ENCODE measurements at regions not wholly inside any gene's neighbourhood (a gene's known extent, or its start where the extent isn't known, plus 50 kb on each side); places are given as distances from the start of the nearest gene placed in this dataset.
"Not testable (repeated sequence)": the region's sequence is repeated elsewhere in the genome, so short reads cannot be mapped to it uniquely, and the experiment has no call there.

DNA sequence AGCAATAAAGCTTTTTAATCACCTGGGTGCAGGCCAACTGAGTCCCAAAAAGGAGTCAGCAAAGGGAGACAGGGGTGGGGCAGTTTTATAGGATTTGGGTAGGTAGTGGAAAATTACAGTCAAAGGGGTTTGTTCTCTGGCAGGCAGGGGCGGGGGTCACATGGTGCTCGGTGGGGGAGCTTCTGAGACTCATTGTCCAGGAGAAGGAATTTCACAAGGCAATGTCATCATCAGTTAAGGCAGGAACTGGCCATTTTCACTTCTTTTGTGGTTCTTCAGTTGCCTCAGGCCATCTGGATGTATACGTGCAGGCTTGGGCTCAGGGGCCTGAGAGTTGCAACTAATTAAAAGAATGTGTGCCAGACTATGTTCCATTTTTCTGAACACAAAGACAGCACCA is 147.5 kb upstream of the SCN7A start:
- not testable (repeated sequence) for DNase-seq (ENCODE audit: low spot score)

DNA sequence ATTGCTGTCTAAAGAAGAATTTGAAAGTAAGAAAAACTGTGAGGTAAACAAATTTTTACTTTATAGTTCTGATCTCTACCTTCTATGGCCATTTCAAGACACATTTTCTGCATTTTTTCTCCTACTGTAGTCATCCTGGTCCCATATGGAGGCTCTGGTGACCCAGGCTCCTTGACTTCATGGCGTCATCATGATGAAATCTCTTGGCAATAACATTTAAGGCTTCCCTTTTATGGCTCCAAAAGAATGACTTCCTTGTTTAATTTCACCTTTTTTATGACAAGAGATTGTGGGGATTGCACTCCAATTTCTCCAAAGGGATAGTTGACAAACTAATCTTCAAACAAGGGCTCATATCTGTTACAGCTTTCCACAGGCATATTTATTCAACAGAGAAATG is 143.0 kb upstream of the SCN7A start:
- DNase-seq (ENCODE audit: low spot score), result no peak

DNA sequence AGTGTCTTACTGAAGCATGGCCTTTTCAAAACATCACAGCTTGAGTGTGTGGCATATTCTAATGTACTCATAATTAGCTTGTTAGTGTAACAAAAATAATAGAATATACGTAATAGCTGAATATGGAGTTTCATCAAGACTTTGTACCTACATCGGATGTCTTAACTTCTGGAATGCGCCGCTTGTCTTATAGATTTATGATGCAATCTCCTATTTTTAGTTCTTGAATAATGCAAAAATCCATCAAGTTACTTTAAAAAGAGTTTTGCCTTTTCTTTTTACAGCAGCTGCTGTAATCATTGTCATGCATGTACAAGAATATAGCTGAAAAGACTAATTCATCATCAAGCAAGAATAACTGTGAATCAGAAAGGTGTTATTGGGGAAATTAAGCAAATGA is 140.7 kb upstream of the SCN7A start:
- no peak for DNase-seq (ENCODE audit: low spot score)

DNA sequence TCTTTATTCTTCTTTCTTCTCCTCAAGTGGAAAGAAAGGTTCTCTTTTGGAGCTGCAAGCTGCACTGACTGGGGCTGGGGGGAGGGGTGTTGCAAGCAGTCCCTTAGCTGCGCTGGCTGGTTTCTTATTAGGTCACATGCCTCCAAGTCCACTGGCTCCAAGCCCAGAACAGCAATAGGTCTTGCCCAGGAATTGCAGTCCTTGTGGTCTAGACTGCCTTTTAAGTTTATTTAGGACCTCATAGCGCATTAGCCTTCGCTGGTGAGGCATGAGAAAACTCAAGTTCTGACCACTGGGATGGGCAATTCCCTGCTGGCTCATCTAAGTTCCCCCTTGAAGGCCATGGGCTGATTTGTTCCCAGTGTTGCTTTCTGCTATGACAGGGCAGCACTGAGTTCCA is 138.6 kb upstream of the SCN7A start:
- DNase-seq (ENCODE audit: low spot score), result no peak

DNA sequence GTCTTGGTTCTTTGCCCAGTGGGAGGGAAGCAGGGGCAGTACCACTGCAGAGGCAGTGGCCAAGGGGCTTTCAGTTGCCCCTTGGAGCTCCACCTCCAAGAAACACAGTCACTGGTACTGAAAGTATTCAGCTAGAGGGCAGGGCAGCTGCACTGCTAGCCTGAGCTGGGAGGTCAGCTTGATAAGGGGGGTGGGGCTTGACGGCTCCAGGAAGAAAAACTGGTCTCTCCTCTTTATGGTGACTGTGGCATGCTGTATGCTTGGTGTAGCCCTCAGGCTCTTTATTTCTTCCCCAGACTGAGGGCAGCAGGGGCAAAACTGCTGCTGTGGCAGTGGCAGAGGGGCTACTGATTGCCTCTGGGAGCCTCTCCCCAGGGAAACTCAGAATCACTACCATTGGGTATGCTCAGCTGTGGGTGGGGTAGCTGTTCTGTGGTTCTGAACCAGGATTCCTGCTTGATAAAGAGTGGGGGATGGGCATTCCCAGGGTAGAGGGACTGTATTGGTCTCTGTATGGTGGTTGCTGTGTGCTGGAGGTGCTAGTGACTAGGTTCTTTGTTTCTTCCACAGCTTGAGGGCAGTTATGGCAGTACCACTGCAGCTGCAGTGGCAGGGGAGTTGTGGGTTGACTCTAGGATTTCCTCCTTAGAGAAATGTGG is 134.6 kb upstream of the SCN7A start:
- DNase-seq (ENCODE audit: low spot score), result no peak

DNA sequence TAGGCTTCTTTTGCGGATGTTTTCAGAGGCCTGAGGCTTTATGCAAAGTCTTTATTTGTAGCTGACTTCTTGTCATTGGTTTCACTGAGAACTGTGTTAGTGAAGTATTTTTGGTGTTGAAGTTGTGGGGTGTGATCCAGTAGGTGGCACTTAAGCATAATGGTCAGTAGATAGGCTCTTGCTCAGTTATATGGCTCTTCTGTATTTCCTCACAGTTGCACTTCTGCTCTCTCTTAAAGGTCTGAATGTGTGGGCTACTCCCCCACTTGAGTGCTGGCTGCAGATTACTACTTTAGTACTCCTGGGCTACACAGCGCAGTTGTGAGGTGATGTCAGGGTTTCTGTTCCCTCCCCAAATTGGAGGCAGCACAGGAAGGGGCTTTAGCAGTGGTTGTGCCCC is 133.8 kb upstream of the SCN7A start:
- no peak for DNase-seq (ENCODE audit: low spot score)

DNA sequence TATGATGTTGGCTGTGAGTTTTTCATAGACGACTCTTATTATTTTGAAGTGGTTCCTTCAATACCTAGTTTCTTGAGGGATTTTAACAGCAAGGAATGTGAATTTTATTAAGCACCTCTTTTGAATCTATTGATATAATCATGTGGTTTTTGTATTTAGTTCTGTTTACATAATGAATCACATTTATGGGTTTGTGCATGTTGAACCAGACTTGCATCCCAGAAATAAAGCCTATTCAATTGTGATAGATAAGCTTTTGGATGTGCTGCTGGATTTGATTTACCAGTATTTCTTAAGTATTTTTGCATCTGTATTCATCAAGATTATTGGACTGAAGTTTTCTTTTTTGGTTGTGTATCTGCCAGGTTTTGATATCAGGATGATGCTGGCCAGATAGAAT is 131.6 kb upstream of the SCN7A start:
- DNase-seq (ENCODE audit: low spot score), result no peak

DNA sequence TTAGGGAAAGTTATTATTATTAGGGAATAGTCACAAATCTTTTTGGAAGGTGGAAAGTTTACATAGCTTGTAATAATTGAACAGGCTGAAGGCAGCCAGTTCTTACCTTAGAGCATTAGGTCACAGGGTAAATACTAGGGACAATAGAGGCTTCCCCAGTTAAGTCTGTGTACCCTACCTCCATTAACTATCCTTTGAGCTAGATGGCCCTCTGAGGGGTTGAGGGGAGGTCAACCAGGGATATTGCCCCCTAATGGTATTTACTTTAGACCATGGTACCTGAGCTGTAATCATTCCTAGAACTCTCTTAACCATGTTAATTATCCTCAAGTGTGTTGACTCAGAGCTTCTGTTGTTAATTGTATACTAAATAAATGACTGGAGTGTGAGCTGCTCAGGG is 120.5 kb upstream of the SCN7A start:
- no peak for DNase-seq (ENCODE audit: low spot score)

DNA sequence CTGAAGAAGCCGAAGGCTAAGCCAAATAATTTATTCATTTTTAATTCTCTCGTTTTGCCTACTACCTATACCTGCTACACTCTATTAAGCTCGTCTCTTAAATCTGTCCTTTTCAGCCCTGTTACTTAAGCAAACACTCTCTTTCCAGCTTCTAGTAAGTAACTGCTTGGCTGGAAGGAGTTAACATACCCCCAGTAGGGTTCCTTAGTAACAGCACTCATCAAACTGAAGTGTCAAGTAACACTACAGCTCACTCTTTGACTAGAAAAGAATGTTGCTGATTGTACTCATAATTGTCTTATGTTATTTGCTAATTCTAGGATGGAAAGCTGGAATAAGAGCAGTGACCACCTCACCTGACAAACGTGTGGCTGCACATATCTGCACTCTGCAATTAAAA is 120.0 kb upstream of the SCN7A start:
- DNase-seq (ENCODE audit: low spot score), result no peak

DNA sequence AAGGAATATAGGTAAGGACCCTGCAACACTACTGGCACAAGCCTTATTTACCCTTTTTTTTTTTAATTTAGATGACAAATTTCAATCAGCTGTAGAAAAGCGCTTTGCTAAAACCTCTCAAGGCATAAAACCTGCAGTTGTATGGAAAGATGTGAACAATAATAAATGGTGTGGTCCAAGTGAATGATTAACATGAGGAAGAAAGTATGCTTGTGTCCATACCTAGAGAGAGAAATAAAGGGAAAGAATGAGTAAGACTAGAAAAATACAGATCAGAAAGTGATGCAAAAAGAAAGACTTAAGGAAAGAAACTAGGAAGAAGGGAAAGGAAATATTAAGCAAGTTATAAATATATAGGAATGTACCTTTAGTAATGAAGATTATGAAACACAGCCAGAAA is 119.2 kb upstream of the SCN7A start:
- no peak for DNase-seq (ENCODE audit: low spot score)

DNA sequence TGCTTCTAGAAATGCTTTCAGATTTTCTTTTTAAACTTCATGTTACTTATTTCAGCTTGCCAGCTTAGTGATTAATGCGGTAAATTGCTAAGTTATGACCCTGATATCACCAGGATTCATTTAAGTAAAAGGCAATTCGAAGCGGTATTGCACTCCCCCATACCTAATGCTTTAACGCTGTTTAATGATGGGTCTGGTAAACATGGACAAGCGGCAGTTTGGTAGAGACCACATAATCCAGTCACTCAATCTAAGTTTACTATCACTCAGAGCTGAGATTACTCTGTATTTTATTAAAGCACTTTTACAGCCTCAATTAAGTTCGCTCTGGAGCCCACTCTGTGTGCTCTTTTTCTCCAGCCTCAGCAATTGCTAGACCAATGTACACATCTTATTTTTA is 118.2 kb upstream of the SCN7A start:
- DNase-seq (ENCODE audit: low spot score), result no peak

DNA sequence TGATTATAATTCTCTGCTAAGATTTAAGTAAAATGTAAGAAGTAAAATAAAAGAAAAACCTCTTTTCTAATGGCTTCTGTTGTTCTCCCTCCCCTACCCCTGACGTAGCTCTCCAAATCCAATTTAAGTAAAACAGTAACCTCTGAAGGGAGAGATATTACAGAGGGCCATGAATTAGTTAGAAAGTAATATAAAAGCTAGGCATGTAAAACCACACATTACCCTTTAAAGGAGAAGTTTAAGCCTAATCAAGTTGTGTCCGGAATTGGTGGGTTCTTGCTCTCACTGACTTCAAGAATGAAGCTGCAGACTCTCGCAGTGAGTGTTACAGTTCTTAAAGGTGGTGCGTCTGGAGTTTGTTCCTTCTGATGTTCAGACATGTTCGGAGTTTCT is 116.9 kb upstream of the SCN7A start:
- no peak for DNase-seq (ENCODE audit: low spot score)

DNA sequence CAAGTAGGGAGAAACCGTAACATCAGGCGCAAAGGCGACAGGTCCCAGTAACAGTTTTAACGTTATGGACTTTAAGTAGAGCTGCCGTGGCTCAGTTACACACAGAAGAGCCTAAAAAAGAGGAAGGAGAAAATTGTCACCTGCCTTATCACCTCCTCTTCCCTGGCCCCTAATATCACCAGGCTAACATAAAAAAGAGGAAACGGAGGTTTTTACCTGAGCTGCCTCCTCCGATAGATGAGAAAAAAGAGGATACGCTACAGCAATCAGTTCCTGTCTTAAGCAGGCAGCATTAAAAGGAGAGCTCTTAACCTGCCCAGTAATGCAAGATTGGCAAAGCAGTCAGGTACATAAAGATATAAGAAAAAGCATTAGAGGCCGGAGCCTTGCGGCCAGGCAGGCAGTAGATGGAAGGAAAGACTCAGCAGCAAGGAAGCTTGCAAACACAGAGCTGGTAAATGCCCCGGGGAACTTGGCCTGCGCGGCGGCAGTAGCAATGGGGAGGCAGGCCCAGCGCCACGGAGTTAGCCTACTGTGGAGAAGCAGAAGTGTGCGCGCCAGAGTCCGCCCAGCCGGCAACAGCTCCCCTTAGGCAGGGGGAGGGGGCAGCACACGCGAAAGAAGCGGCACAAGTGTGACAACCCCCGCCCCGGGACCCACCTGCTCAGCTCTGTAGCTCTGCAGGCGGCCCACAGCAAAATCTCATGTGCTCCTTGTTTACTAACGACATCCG is 116.3 kb upstream of the SCN7A start:
- peak; percentile 23 for DNase-seq (ENCODE audit: low spot score)

DNA sequence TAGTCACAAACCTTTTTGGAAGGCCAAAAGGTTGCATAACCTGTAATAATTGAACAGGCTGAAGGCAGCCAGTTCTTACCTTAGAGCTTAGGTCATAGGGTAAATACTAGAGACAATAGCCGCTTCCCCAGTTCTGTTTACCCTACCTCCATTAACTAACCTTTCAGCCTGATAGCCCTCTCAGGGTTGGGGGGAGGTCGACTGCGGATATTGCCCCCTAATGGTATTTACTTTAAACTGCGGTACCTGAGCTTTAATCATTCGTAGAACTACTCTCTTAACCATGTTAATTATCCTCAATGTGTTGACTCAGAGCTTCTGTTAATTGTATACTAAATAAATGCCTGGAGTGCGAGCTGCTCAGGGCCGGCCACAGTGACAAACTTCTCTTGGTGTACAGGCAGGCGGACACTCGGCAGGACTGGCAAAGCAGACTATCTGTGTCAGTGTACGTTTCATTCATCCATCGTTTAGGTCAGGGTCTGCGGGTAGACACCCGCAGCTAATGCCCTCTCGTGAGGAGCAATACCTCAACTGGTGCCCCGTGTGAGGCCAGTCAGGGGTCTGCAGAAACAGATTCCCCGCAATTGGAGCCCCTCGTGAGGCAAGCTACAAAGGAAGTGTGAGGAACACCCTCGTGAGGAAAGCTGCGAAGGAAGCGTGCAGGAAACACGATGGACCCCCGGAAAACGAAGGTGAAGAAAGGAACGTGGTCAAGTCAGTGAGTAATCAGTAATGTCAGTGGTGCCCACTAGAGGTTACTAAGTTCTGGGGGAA is 115.3 kb upstream of the SCN7A start:
- DNase-seq (ENCODE audit: low spot score), result no peak

DNA sequence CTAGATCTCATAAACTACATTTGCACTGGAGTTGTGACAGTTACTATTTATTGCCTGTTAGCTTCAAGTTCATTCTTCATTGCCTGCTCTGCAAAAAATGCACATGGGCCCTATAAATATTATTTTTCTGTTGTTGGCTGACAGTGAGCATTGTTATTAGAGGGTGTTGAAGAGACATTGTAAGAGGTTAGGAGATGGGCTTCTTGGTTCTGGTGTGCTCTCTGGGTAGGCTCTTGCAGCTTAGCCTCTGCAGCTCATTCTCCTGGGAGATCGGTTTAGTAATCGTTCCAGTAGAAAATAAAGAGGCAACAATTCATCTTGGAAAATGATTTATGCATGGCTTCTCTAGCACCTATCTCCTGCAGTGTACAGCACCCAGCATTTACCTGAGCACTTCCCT is 113.8 kb upstream of the SCN7A start:
- no peak for DNase-seq (ENCODE audit: low spot score)

DNA sequence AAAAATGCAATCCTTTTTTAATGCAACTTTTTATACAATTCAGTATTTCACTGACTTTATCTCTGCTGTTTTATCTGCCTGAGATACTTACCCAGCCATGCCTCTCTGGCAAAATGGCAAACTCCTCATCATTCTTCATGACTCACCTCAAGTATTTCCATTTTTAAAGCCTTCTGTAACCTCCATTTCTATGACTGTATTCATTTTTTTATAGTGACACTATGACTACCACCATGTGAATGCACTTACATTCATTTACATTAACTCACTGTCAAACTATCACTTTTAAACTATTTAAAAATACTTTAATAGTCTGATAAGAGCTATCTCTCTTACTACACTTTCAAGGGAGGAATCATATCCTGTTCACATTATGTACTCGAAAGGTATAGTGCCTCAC is 99.4 kb upstream of the SCN7A start:
- DNase-seq (ENCODE audit: low spot score), result no peak

DNA sequence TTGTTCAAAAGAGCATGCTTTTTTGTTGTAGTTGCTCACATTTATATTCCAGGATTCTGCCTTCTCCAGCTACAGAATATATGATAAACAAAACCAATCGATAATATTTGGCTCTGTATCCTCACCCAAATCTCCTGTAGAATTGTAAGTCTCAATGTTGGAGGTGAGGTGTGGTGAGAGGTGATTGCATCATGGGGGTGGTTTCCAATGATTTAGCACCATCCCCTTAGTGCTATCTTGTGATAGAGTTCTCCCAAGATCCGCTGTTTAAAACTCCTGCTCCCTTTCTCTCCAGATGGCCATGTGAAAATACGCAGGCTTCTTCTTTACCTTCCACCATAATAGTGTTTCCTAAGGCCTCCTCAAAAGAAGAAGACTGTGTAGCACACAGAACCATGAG is 98.7 kb upstream of the SCN7A start:
- DNase-seq (ENCODE audit: low spot score), result no peak

DNA sequence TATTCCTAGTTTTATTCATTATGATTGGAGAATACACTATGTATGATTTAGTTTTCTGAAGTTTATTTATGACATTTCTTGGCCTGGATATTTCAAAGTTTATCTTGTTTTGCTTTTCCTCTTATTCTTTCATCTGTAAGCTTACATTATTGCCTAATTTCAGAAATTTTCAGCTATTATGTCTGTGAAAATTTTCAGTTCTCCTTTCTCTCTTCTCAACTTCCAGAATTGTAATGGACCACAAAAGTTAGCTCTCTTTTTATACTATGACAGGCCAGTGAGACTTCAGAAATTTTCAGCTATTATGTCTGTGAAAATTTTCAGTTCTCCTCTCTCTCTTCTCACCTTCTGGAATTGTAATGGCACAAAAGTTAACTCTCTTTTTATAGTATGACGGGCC is 97.2 kb upstream of the SCN7A start:
- DNase-seq (ENCODE audit: low spot score), result no peak

DNA sequence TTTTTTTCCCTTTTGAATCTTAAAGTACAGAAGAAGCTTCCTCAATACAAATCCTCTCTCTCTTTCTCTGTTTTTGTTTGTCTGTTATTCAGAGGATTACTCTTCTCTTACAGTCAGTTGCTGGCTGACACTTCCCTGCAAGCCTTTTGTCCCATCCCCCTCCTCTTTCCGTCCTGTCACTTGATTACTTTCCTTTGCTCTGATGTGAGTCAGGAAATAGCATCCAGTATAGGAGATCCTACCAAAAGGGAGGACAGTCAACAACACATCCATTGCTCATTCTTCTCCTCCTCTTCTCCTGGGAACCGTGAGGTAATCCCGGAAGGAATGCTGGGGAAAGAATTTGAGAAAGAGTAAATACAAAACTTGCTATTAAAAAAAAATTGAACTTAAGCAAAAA is 79.3 kb upstream of the SCN7A start:
- no peak for DNase-seq (ENCODE audit: low spot score)

DNA sequence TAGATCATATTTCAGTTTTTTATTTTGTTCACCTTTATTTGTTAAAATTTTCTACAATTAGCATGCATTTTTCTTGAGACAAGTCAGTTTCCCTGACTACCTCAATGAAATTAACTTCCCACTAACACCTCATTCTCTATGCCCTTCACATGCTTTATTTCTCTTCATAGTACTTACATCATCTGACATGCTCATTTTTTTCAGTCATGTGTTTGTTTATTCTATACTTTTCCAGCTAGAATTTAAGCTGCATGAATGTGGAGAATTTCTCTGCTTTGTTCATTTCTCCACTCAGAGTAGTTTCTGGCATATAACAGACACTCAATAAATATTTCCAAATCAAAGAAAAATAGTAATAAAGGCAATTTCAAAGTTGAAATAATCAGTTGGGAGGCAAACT is 78.9 kb upstream of the SCN7A start:
- DNase-seq (ENCODE audit: low spot score), result no peak

DNA sequence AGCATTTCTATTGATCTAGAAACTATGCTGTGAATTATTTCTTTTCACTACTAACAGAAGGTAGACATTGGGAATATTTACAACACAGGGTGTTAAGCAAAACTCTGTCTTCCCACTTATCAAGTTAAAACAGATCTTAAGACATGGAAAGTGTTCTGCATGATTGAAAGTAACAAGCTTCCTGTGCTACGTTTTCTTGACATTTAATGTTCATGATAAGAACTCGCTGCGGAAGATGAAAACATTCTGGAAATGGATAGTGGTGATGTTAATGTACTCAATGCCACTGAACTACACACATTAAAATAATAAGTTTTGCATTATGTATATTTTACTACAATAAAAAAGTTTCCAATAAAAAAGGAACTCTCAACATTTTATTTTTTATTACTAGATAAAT is 74.4 kb upstream of the SCN7A start:
- no peak for DNase-seq (ENCODE audit: low spot score)

DNA sequence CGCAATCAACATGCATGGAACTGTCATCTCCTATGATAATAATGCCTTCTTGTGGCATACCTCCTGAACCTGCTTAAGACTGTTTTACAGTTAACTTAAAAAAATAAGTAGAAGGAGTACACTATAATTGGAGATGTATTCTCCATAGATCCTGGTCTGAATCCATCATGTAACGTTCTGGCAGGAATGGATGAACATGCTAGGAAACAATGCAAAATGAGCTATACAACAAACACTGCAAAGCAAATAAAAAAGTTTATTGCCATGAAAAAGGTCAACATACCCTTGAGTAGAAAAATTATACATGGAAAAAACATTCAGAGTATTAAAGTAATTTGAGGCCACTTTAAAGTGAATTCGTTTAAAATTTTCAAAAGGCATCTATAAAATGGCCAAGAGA is 71.5 kb upstream of the SCN7A start:
- no peak for DNase-seq (ENCODE audit: low spot score)

DNA sequence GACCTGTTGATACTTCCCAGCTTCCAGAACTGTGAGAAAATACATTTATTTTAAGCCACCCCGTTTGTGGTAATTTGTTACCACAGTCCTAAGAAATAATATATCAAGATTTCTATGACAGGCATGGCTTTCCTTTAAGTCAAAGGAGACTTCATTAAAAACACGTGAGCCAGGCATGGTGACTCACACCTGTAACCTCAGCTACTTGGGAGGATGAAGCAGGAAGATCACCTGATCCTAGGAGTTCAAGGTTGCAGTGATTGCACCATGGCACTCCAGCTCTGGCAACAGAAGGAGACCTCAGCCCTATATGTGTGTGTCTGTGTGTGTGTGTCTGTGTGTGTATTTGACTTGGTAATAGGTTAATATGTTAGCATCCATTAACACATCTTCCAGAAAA is 69.8 kb upstream of the SCN7A start:
- DNase-seq (ENCODE audit: low spot score), result no peak
